HG03159 (cell line): ENCODE measurements at regions not wholly inside any gene's neighbourhood (a gene's known extent, or its start where the extent isn't known, plus 50 kb on each side); places are given as distances from the start of the nearest gene placed in this dataset.

Source experiments
- ATAC-seq: cut with Tn5 transposase; IDR thresholded peaks from one replicate; pipeline ENCODE4 v1.9.1; 2021; ENCODE audit warnings: mild to moderate bottlenecking, moderate library complexity; ENCODE audit not compliant: unreplicated experiment

- no peak for ATAC-seq
Measured at GRCh38 chr6:92550501-92550900, 868.9 kb downstream of the EPHA7 start.

- ATAC-seq: no peak
Measured at GRCh38 chr6:92545861-92546260, 873.5 kb downstream of the EPHA7 start.

GRCh38 chr6:92541448-92542060 lies 877.8 kb downstream of the EPHA7 start:
- ATAC-seq: no peak

- no peak for ATAC-seq
Measured at GRCh38 chr6:92538926-92539325, 880.4 kb downstream of the EPHA7 start.

GRCh38 chr6:92538275-92538674 lies 881.1 kb downstream of the EPHA7 start:
- no peak for ATAC-seq

- ATAC-seq: no peak
Measured at GRCh38 chr6:92534109-92534508, 885.2 kb downstream of the EPHA7 start.

- no peak for ATAC-seq
Measured at GRCh38 chr6:92522589-92522988, 896.8 kb downstream of the EPHA7 start.

GRCh38 chr6:92521553-92521952 lies 897.8 kb downstream of the EPHA7 start:
- no peak for ATAC-seq

- ATAC-seq: no peak
Measured at GRCh38 chr6:92510137-92510536, 909.2 kb downstream of the EPHA7 start.

GRCh38 chr6:92507552-92507951 lies 911.8 kb downstream of the EPHA7 start:
- no peak for ATAC-seq

GRCh38 chr6:92504509-92504908 lies 914.9 kb downstream of the EPHA7 start:
- ATAC-seq: no peak

GRCh38 chr6:92497281-92497680 lies 922.1 kb downstream of the EPHA7 start:
- ATAC-seq: no peak

GRCh38 chr6:92496527-92496926 lies 922.8 kb downstream of the EPHA7 start:
- ATAC-seq: no peak

- no peak for ATAC-seq
Measured at GRCh38 chr6:92495242-92495641, 924.1 kb downstream of the EPHA7 start.

- no peak for ATAC-seq
Measured at GRCh38 chr6:92485487-92485886, 933.9 kb downstream of the EPHA7 start.

GRCh38 chr6:92479831-92480230 lies 939.5 kb downstream of the EPHA7 start:
- no peak for ATAC-seq

GRCh38 chr6:92473056-92473455 lies 946.3 kb downstream of the EPHA7 start:
- ATAC-seq: no peak

- no peak for ATAC-seq
Measured at GRCh38 chr6:92469186-92469828, 950.1 kb downstream of the EPHA7 start.

GRCh38 chr6:92468066-92468465 lies 951.3 kb downstream of the EPHA7 start:
- no peak for ATAC-seq

GRCh38 chr6:92460133-92460532 lies 959.2 kb downstream of the EPHA7 start:
- no peak for ATAC-seq

- ATAC-seq: no peak
Measured at GRCh38 chr6:92459606-92460005, 959.8 kb downstream of the EPHA7 start.

GRCh38 chr6:92446052-92446451 lies 973.3 kb downstream of the EPHA7 start:
- no peak for ATAC-seq

GRCh38 chr6:92433911-92434310 lies 985.4 kb downstream of the EPHA7 start:
- ATAC-seq: no peak
